ENCODE measurements at regions not wholly inside any gene's neighbourhood (a gene's known extent, or its start where the extent isn't known, plus 50 kb on each side); places are given as distances from the start of the nearest gene placed in this dataset.

DNA sequence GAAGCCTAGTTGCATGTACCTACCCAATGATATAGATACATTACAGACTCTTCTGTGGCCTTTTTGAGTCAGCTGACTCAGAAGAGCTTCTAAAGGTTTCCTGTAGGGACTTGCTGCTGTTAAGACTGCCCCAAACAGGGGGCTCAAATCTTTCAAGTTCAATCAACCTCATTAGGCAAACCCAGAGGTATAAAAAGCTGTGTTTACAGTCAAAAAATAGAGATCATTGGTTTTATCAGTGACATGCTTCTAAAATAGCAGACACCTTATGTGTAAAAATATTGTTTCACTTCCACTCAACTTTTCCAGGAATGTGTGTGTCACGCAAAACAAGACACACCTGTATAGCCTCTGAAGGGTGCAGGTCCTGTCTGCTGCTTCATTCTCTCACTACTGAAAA, 624.3 kb upstream of the FANCL start:
- DNase-seq (ENCODE audit: low spot score): no peak

DNA sequence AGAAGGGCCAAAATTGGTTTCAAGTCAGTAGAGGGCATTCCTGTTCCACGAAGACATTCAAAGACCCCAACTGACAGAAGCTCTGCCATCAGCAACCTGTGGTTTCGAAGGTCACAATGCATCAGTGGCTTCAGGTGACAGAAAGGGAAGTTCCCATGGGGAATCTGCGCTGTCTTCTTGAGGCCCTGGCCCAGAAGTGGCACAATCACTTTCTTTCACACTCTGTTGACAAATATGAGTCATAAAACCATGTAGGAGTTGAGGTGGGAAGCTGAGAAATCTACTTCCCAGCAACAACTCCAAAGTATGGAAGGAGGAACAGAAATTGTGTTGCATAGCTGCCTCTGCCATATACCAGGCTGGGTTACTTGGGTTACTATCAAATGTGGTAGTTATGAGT, 621.1 kb upstream of the FANCL start:
- DNase-seq (ENCODE audit: low spot score): no peak

DNA sequence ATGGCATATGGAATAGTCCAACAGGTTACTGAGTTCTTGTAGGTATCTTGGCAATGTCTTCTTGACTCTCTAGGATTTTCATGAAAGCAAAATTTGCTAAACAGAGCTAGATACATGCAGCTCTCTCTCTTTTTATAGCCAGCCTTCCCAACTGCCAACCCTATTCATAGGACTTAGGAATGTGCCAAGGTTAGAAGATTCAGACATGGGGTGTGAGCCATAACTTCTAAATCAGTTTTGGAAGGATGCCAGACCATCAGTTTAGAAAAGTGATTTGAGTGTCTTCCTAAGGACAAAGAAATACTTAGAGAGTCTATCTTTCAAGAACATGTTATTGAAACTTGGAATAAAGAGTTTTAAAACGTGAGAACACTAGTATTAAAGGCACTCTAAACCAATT, 619.5 kb upstream of the FANCL start:
- DNase-seq (ENCODE audit: low spot score): no peak

DNA sequence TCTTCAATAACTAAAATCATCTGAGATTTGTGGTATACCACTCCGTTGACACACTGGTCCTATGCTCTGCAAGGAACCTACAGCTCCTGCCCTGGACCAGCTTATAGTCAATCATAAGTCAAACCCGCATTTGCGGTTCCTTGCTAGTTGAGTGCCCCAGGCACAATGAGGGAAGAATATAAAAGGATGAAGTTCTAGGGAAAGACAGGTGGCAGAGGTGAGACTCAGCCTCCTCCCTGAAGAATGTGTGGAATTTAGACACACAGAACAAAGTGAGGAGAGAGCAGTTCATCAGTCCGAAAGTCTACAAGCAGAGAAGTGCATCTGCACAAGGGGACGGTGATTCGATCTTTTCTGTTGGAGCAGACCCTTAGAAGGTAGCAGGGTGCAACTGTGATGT, 615.0 kb upstream of the FANCL start:
- no peak for DNase-seq (ENCODE audit: low spot score)

DNA sequence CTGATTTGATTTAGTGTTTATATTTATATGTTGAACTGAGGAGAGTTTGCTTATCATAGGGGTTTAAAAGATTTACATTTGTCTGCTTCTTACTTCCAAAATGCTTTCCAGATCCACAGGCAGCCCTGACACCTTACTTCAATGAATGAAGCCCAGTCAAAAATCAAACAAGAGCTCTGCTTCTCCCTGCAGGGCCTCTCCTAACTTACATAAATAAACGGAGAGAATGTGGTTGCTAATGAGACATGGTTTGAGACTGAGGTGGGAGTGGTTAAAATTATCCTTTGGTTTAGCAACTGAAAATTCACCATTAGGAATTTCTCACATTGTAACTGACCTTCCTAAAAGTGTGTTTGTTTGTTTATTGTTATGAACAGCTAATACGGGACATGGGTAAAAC, 612.3 kb upstream of the FANCL start:
- no peak for DNase-seq (ENCODE audit: low spot score)

DNA sequence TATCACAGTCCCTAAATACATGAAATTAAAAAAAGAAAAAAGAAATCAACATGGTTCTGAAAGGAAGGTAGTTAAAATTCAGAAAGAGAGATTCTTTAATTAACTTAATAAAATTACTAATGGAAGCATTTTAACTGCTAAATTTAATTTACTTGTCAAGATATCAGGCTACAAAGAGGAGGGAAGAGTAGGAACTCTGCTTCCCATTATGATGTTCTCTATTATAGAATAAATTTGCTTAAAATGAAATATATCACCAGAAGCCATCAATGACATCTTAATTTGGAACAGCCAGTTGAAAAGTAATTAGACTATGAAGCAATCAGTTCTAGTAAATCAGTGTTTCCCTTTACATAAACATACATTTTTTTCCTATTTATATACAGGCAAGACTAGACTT, 611.8 kb upstream of the FANCL start:
- no peak for DNase-seq (ENCODE audit: low spot score)

DNA sequence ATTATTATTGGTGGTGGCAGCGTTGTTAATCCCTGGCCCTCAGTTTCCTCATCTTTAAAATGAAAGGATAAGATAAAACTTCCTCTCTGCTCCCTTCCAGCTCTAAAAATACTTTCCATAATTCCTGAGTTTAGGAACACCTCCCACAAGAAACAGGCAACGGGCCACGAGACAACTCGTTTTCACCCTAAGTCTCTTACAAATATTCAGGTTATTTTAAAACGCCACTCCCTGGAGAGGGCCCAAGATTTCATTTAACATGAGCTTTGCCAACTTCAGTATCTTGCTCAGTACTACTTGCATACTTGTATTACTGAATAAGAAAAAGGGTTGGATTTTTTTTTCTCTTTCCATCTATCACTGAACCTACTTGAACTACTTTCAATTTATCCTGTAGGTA, 611.1 kb upstream of the FANCL start:
- no peak for DNase-seq (ENCODE audit: low spot score)

DNA sequence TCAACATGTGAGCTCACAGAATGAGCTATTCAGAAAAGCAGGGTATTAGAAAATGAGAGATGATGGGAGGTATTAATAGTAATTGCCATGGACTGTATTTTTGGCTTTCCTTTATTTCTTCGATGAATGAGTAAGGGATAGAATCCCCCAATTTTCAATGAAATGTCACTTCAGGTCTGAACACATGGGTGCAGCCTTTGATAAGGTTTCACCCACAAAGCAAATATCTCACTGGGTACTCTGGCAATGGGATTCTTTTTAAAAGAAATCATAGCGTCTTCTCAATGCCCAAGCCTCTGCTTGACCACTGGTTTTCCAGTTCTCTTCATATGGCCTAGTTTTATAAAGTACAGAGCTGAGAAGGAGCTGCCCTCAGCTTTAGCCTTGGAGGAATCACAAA, 610.5 kb upstream of the FANCL start:
- DNase-seq (ENCODE audit: low spot score): no peak

DNA sequence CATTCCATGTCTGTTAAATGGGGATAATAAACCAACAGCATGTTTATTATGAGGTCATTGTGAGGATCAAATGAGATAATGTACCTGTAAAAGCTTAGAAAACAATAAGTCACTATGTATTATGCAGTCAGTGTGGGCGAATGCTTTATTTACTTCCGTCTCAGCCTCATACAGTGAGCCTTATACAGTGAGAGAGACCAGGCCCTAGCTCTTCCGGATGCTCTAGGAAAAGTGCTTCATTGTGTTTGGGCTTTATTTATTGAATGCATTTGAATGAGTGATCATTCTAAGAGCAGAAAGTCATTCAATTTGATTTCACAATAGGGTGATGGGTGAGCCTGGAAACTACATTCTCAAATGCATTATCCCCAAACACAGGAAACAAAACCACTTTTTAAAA, 603.9 kb upstream of the FANCL start:
- no peak for DNase-seq (ENCODE audit: low spot score)

DNA sequence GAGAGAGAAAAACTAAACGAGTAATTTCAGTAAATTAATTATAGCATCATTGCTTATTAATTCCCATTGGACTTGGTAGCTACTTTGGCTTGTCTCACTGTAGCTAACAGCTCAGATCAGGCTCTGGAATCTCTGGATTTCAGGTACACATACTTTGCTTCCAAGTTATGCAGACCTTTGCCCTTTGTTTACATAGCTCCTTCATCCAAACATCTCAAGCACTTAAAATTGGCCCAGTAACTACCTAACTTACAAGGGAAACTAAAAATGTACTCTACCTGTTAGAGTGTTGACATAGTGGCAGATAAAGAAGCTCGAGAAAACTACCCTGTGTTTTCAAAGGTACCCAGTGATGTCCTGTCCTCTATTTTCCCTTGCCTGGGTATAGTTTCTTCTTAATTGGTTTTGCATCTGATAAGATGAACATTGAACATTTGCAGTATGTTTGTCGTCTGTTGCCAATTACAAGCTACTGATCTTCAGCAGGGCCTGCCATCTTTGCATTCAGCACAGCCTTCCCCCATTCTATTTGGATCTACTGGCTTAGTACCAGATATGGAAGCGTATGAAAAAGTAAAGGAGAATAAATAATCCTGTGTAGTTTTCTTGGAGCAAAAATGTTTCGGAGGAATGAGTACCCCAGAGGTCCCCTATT, 601.5 kb upstream of the FANCL start:
- DNase-seq (ENCODE audit: low spot score): no peak

DNA sequence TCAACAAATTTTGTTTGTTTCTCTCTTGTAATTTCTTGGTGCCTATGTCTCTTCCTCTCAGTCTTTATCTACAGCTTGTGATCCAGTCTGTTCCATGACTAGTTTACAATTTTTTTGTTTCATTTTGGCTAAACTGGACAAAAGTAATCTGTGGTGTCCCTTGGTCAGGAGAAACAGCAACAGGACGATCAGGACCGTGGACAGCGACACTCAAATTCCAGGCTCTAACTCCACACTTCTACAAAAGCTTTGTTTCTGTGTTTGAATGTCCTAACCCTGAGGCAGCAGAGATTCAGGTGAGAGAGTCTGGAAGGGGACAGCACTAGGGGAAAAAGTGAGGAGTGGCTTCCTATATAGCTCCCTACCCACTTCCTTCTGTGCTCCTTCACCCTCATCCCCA, 593.3 kb upstream of the FANCL start:
- peak; percentile 21 for DNase-seq (ENCODE audit: low spot score)

DNA sequence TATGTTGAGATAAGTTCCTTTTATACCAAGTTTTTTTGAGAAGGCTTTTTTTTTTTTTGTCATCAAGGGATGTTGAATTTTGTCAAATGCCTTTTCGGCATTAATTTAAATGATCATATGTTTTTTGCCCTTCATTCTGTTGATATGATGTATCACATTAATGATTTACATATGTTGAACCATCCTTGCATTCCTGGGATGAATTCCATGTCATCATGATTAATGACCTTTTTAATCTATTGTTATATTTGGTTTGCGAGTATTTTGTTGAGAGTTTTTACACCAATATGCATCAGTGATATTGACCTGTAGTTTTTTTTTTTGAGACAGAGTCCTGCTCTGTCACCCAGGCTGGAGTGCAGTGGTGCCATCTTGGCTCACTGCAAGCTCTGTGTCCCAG, 585.7 kb upstream of the FANCL start:
- no peak for DNase-seq (ENCODE audit: low spot score)

DNA sequence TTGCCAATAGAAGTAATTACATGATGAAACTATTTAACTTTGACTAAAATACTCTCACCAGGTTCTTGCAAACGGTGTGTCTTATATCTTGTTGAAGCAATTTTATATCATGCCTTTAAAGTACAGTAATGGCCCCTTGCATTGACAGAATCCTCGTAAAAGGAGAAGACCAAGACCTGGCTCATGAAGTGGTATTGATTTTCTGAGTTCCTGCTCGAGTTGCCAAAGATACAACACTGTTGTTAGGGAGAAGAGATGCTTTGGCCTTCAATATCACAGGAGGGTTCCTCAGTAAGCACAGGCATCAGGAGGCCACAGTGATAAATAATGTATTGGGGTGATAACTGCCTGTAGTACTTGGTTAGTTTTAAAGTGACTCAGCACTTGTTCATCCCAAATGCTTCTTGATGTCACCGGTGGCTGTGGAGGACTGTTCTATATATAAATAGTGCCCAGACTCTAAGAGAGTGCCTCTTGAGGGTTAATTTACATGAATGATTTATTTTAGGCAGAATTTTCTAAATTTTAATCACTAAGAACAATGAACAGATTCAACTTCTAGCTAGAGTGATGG, 571.7 kb upstream of the FANCL start:
- no peak for DNase-seq (ENCODE audit: low spot score)

DNA sequence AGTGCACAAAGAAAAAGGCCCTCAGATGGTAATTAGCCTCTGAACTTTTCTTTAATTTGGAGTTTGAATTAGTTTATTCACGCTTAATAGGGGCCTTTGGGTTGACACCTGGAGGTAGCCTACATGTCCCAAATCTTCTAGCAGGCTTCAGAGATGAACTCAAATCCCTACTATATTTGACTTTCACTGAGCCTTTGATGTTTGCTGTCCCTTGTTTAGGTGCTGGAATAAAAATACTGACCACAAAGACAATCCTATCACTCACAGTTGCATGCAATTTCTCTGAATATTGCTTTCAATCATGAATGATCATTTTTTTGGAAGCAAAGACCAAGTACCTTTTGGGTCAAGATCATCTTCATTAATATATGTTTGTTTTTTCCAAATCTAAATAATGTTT, 564.0 kb upstream of the FANCL start:
- DNase-seq (ENCODE audit: low spot score): no peak

DNA sequence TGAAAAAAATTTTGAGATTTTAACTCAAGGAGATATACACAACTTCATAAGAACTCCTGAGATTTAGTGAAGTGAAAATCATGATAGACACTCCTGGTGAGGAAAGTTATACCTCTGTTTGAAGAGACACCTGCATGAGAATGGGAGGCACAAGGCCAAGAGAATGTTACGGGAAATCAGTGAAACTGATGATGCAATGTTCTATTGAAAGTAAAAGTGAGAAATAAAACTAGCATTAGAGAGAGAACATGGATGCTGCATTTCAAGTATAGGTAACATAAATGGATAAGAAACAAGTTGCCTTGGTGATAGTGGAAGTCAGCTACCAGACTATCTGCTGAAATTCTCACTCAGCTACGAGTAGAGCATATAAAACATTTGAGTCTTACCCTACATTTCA, 562.1 kb upstream of the FANCL start:
- DNase-seq (ENCODE audit: low spot score): no peak

DNA sequence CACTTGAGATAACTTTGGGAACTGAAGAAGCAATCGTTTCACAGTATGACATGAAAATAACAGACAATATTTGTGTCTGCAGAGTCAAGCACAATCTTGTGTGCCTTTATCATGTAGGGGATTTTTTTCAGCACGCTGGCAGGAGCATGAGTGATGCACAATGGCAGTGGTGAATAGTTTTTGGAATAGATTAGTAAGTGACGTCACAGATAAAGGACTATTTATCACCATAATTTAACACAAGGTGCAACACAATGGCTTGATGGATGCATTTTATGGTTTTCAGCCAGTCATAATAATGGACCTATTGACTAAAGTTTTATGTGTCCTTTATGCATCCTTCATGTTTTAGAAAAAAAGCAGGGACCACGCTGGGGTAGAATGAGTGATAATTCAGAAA, 559.8 kb upstream of the FANCL start:
- no peak for DNase-seq (ENCODE audit: low spot score)

DNA sequence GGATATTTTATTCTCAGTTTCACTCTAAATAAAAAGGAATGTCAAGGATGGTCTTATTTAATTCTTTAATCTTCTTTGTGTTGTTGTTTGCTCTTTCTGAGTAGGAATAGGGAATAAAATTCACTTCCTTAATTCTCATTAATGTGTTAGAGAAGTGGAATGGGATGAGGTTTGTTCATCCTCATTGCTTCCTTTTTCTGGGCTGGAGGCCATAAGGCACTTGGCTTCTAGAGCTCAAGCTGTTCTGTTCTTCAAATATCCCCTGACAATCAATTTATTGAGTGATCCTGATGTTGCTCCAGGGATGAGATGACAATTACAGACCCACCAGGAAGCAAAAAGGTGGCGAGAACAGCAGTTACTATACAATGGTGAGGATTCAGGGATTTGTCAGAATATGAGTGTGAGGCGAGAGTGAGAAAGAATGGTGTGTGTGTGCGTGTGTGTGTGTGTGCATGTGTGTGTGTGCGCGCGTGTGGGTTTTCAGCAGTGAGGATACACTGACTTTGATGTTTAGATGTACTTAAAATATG, 557.6 kb upstream of the FANCL start:
- no peak for DNase-seq (ENCODE audit: low spot score)

DNA sequence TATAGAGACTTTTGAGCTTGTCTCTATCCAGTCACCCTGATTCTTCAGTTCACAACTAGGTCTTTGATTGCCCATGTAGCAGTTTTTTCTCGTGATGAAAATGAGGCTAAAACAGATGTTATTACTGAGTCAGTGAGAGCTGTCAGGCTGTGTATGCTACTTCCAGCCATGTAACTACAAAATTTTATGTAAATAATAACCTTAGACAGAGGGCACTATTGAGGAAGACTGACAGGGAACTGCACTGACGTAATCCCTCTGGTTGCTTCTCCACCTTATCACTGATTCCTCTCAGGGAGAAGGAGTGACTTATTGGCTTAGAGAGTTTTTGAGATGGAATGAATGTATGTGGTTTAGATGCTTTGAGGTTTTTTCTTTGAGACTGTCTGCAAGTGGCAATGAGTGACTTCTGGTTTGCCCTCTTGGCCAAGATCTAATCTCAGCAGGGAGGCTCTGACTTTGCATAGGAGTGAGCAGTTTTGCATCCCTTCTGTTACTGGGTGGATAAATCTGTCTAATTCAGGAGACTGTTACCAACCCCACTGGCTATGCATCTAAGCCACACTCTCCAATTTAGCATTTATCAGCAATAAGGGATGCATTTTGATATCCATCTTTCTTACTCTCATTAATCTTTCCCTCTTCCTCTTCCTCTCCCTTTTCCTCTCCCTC, 555.2 kb upstream of the FANCL start:
- DNase-seq (ENCODE audit: low spot score): no peak

DNA sequence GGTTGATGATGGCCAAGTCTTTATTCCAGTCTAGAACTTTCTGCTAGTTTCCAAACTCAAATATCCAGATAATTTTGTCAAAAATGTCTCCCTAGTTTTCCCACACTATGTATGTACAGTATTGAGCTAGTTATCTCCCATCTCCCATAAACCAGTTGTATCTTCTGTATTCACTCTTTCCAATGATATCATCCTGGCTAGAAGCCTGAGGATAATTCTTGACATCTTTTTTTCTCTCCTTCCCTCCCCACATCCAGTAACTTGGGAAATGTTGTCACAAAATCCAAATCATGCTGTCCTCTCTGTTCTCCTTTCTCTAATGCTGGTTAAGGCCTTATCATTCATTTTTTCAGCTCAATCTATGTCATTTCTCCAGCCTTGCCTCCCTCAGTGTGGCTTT, 553.8 kb upstream of the FANCL start:
- no peak for DNase-seq (ENCODE audit: low spot score)

DNA sequence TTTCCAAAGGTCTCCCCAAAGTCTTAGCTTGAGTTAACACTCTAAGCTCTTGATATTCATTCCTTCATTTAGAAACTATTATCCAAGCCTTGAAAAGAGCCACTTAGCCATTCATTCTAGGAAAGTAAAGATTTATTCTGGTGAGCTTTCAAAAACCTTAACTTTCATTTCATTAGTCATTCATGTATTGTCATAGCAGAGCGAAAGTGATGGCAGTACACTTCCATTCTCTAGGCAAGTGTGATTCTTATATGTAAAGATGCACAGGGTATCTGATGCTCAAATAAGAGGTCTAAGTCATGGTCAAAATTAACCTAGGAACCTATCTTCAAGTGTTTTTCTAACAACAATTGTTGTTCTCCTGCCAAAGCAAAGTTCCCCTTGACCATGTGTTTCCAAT, 553.0 kb upstream of the FANCL start:
- no peak for DNase-seq (ENCODE audit: low spot score)

DNA sequence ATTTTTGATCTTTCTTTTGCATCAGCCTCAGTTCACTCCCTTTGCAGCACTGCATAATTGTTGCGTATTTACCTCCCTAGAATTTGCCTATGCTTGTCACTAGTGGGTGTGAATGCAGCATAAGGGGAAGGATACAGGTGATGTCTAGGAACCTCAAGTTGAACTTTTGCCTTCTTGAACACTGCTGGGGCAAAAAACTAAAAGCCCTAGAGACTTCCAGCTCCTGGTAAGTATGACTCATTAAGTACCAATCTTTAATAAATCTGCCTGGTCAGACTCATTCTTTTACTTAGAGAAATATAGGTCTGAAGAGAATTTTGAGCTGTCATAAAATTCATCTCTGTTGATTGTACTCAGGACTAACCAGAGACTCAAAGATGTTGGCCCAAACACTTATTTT, 547.3 kb upstream of the FANCL start:
- DNase-seq (ENCODE audit: low spot score): no peak

DNA sequence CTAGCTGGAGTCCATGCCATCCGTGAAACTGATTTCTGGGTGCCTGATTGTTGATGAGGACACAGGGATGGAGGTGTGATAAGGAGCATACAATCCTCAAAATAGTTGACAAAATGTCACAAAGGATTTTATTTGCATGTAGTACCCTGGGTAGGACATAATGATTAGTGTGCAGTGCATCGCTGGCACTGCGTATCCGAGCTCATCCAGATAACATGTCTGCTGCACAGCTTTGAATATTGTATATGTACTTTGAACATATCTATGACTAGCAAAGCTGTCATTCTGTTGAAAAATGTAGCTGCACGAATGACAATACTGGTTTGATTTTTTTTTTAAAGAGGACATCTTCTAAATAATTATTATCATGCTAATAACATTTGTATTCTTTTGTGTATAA, 529.7 kb upstream of the FANCL start:
- no peak for DNase-seq (ENCODE audit: low spot score)

DNA sequence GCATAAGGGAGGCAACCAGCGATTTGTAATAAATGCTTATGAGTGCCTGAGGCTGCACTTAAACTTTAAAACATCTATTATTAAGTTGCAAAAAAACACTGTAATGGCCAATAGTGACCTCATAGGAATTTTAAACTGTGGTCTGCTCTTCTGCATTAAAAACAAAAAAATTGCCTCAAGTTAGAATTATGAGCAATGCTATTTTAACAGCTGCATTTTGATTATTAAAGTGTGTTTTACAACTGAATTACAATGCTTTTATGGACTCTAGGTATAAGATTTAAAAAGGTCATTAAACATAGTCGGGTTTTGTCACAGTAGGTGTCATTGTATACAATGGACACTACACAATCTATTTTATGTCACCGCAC, 528.7 kb upstream of the FANCL start:
- no peak for DNase-seq (ENCODE audit: low spot score)

Data from AG08395 (cell line).